ENCODE measurements at regions not wholly inside any gene's neighbourhood (a gene's known extent, or its start where the extent isn't known, plus 50 kb on each side); places are given as distances from the start of the nearest gene placed in this dataset.
"Not testable (repeated sequence)": the region's sequence is repeated elsewhere in the genome, so short reads cannot be mapped to it uniquely, and the experiment has no call there.

DNA sequence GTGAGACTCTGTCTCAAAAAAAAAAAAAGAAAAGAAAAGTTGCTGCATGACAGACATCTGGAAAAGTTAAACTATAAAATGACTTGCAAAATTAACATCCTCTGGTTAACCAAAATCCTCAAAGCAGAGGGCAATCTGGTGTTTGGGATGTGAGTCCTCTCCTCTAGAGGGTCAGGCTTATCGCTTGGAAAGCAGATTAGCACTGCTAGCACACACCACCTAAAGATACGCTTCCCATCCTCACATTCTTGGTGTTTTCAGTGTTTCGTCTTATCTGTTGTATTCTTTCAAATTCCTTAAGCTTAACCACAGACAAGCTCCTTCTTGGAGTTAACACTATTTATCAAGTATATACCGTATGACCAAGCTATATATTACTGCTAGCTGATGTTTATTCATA lies 198.0 kb downstream of the SOX4 start:
- 42 to 76% methylated on average over 4 of the region's 4 CpGs for WGBS, 2 donors
- no peak for ATAC-seq (ENCODE audit: insufficient read depth, low FRiP score)

DNA sequence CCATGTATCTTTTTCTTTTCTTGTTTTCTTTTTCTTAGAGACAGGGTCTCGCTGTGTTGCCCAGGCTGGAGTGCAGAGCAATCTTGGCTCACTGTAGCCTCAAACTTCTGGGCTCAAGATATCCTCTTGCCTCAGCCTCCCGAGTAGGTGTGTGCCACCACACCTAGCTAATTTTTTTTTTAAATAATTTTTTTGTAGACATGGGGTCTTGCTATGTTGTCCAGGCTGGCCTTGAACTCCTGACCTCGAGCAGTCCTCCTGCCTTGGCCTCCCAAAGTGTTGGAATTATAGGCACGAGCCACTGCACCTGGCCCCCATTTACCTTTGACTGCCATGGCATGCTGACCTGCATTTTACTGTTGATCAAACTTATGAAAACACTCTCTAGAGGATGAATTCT lies 198.6 kb downstream of the SOX4 start:
- Histone ChIP-seq H3K27ac (ENCODE audit: low read depth in 1 of 2, low read length in 1 of 2) (no peak overlapping the region), H3K4me3 (no peak overlapping the region), H3K9ac (ENCODE audit: insufficient read depth in 1 of 2, low read length in 2 of 2) (no peak overlapping the region), H3K36me3 (ENCODE audit: control insufficient read depth in 4 of 4, insufficient read depth in 4 of 4, low read length in 4 of 4) (no peaks in the 10 kb centered on the region), H3K4me1 (ENCODE audit: control insufficient read depth in 5 of 5, insufficient read depth in 5 of 5, low read length in 5 of 5) (no peaks in the 10 kb centered on the region), H3K9me3 (ENCODE audit: control insufficient read depth in 4 of 4, insufficient read depth in 3 of 4, low read length in 3 of 4) (no peaks in the 10 kb centered on the region), H3K27me3 (ENCODE audit: control insufficient read depth in 3 of 3, insufficient read depth in 3 of 3, low read length in 2 of 3) (no peaks in the 10 kb centered on the region)
- 93 to 95% methylated on average over 4 of the region's 4 CpGs for WGBS, 2 donors
- no peak for DNase-seq
- TF ChIP-seq, protein P1, sequence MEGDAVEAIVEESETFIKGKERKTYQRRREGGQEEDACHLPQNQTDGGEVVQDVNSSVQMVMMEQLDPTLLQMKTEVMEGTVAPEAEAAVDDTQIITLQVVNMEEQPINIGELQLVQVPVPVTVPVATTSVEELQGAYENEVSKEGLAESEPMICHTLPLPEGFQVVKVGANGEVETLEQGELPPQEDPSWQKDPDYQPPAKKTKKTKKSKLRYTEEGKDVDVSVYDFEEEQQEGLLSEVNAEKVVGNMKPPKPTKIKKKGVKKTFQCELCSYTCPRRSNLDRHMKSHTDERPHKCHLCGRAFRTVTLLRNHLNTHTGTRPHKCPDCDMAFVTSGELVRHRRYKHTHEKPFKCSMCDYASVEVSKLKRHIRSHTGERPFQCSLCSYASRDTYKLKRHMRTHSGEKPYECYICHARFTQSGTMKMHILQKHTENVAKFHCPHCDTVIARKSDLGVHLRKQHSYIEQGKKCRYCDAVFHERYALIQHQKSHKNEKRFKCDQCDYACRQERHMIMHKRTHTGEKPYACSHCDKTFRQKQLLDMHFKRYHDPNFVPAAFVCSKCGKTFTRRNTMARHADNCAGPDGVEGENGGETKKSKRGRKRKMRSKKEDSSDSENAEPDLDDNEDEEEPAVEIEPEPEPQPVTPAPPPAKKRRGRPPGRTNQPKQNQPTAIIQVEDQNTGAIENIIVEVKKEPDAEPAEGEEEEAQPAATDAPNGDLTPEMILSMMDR (IDR thresholded peaks at IDR 0.05; ENCODE audit: control extremely low read depth, extremely low read depth) = no peak
- ATAC-seq (ENCODE audit: insufficient read depth, low FRiP score) = no peak

More for the DNA sequence above, 198.0 kb downstream of the SOX4 start:
- H3K9me3 ChIP-seq (ENCODE audit: control insufficient read depth in 4 of 4, insufficient read depth in 3 of 4, low read length in 3 of 4) = no peaks in the 10 kb centered on the region
- DNase-seq = no peak
- no peak overlapping the region for H3K9ac ChIP-seq (ENCODE audit: insufficient read depth in 1 of 2, low read length in 2 of 2)
- no peaks in the 10 kb centered on the region for H3K36me3 ChIP-seq (ENCODE audit: control insufficient read depth in 4 of 4, insufficient read depth in 4 of 4, low read length in 4 of 4)
- no peaks in the 10 kb centered on the region for H3K27me3 ChIP-seq (ENCODE audit: control insufficient read depth in 3 of 3, insufficient read depth in 3 of 3, low read length in 2 of 3)
- TF ChIP-seq, protein P1 (IDR thresholded peaks at IDR 0.05; ENCODE audit: control extremely low read depth, extremely low read depth) = no peak
- H3K27ac ChIP-seq (ENCODE audit: low read depth in 1 of 2, low read length in 1 of 2) = no peak overlapping the region
- no peak overlapping the region for H3K4me3 ChIP-seq
- H3K4me1 ChIP-seq (ENCODE audit: control insufficient read depth in 5 of 5, insufficient read depth in 5 of 5, low read length in 5 of 5) = no peaks in the 10 kb centered on the region

DNA sequence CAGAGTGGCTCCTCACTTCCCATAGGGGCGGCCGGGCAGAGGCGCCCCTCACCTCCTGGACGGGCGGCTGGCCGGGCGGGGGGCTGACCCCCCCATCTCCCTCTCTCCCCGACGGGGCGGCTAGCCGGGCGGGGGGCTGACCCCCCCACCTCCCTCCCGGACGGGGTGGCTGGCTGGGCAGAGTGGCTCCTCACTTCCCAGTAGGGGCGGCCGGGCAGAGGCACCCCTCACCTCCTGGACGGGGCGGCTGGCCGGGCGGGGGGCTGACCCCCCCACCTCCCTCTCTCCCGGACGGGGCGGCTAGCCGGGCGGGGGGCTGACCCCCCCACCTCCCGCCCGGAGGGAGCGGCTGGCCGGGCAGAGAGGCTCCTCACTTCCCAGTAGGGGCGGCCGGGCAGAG lies 203.4 kb downstream of the SOX4 start:
- H3K4me3 ChIP-seq; H3K9me3 ChIP-seq (ENCODE audit: control insufficient read depth in 4 of 4, insufficient read depth in 3 of 4, low read length in 3 of 4); H3K4me1 ChIP-seq (ENCODE audit: control insufficient read depth in 5 of 5, insufficient read depth in 5 of 5, low read length in 5 of 5); H3K36me3 ChIP-seq (ENCODE audit: control insufficient read depth in 4 of 4, insufficient read depth in 4 of 4, low read length in 4 of 4); DNase-seq; ATAC-seq (ENCODE audit: insufficient read depth, low FRiP score); H3K27me3 ChIP-seq (ENCODE audit: control insufficient read depth in 3 of 3, insufficient read depth in 3 of 3, low read length in 2 of 3); H3K9ac ChIP-seq (ENCODE audit: insufficient read depth in 1 of 2, low read length in 2 of 2); H3K27ac ChIP-seq (ENCODE audit: low read depth in 1 of 2, low read length in 1 of 2): not testable (repeated sequence)
- WGBS, 2 donors = 92 to 100% methylated on average over 3 to 24 of the region's 31 CpGs

DNA sequence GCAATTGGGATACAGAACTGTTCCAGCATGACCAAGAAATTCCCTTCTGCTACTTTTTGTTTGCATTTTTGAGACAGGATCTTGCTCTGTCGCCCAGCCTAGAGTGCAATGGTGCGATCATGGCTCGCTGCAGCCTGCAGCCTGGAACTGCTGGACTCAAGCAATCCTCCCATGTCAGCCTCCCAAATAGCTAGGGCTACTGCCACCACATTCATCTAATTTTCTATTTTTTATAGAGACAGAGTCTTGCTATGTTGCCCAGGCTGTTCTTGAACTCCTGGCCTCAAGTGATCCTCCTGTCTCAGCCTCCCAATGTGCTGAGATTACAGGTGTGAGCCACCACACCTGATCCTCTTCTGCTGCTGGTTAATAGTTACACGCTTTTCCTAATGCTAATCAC lies 204.9 kb downstream of the SOX4 start:
- Histone ChIP-seq H3K9me3 (ENCODE audit: control insufficient read depth in 4 of 4, insufficient read depth in 3 of 4, low read length in 3 of 4) (no peaks in the 10 kb centered on the region), H3K27me3 (ENCODE audit: control insufficient read depth in 3 of 3, insufficient read depth in 3 of 3, low read length in 2 of 3) (no peaks in the 10 kb centered on the region), H3K4me1 (ENCODE audit: control insufficient read depth in 5 of 5, insufficient read depth in 5 of 5, low read length in 5 of 5) (peaks cover 0 to 5% (median 0%) of the 10 kb centered on the region in 5 donors), H3K36me3 (ENCODE audit: control insufficient read depth in 4 of 4, insufficient read depth in 4 of 4, low read length in 4 of 4) (no peaks in the 10 kb centered on the region), H3K9ac (ENCODE audit: insufficient read depth in 1 of 2, low read length in 2 of 2) (no peak overlapping the region), H3K4me3 (no peak overlapping the region), H3K27ac (ENCODE audit: low read depth in 1 of 2, low read length in 1 of 2) (no peak overlapping the region)
- DNase-seq (no peak), ATAC-seq (ENCODE audit: insufficient read depth, low FRiP score) (no peak)
- TF ChIP-seq, protein P1 (IDR thresholded peaks at IDR 0.05; ENCODE audit: control extremely low read depth, extremely low read depth) = no peak
- 94 to 96% methylated on average over 4 of the region's 4 CpGs for WGBS, 2 donors

Data from lung (tissue), 11 donors.